ENCODE measurements at regions not wholly inside any gene's neighbourhood (a gene's known extent, or its start where the extent isn't known, plus 50 kb on each side); places are given as distances from the start of the nearest gene placed in this dataset.
"Not testable (repeated sequence)": the region's sequence is repeated elsewhere in the genome, so short reads cannot be mapped to it uniquely, and the experiment has no call there.

DNA sequence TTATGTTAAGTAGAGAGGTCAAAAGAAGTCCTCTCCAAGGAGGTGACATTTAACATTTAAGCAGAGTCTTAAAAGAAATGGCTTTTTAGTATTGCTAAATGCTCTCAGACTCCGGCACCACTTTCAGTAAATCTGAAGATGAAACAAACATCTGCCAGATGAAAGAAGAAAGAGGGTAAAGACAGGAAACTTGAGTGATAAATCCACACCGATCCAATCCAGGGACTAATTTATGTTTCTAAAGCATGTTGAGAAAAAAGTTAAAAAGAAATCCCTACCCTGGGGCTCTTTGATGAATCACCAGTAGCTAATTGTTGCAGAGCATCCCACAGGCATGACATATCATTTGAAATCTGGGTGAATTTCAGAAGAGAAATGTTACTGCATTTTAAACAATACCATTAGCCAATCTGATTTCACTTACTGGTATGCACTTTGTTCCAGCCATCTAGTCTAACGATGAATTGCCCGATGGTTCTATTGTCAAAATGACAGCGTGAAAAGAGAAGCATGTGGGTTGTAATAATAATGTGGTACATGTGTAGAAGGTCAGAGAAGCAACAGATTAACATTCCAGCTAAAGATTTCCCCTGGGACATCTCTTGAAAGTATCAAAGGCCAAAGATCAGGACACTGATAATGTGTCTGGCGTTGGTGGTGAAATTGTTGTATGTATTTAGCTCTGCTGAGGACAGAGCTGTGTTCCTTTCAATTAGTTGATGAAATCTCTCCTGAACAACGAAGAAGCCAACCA lies 485.7 kb downstream of the CSNK1G3 start:
- DNase-seq (ENCODE audit: low spot score) (no peak), ATAC-seq (ENCODE audit: insufficient number of reproducible peaks, low FRiP score, low read depth) (no peak)
- H3K9me3 ChIP-seq, result no peaks in the 10 kb centered on the region
- H3K27ac ChIP-seq, result no peak overlapping the region
- no peaks in the 10 kb centered on the region for H3K4me1 ChIP-seq (ENCODE audit: control insufficient read depth in 1 of 2, low read depth in 2 of 2)
- H3K36me3 ChIP-seq, result no peaks in the 10 kb centered on the region
- H3K4me3 ChIP-seq, result no peak overlapping the region
- H3K27me3 ChIP-seq (replicated peaks; ENCODE audit: insufficient read depth), result no peaks in the 10 kb centered on the region
- TF ChIP-seq, protein P1, sequence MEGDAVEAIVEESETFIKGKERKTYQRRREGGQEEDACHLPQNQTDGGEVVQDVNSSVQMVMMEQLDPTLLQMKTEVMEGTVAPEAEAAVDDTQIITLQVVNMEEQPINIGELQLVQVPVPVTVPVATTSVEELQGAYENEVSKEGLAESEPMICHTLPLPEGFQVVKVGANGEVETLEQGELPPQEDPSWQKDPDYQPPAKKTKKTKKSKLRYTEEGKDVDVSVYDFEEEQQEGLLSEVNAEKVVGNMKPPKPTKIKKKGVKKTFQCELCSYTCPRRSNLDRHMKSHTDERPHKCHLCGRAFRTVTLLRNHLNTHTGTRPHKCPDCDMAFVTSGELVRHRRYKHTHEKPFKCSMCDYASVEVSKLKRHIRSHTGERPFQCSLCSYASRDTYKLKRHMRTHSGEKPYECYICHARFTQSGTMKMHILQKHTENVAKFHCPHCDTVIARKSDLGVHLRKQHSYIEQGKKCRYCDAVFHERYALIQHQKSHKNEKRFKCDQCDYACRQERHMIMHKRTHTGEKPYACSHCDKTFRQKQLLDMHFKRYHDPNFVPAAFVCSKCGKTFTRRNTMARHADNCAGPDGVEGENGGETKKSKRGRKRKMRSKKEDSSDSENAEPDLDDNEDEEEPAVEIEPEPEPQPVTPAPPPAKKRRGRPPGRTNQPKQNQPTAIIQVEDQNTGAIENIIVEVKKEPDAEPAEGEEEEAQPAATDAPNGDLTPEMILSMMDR (IDR thresholded peaks at IDR 0.05), result no peak

DNA sequence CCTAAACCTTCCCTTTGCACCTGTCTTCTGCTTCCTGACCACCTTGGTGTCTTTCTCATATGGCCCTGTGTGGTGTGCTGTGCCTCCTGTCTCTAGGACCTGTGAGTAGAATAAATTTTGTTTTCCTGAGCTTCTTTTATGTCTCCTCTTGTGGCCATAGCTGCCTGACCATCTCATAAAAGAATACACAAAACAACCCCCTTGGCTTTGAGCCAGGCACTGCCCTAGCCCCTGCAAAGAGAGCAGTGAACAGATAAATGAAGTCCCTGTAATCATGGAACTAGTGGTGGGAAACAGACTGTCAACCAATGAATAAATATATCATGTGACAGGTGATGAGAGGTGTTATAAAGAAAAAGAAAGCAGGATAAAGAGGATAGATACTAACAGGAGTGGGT lies 485.1 kb downstream of the CSNK1G3 start:
- Histone ChIP-seq H3K4me3 (no peak overlapping the region), H3K36me3 (no peaks in the 10 kb centered on the region), H3K27me3 (replicated peaks; ENCODE audit: insufficient read depth) (no peaks in the 10 kb centered on the region), H3K9me3 (no peaks in the 10 kb centered on the region), H3K4me1 (ENCODE audit: control insufficient read depth in 1 of 2, low read depth in 2 of 2) (no peaks in the 10 kb centered on the region), H3K27ac (no peak overlapping the region)
- TF ChIP-seq, protein P1 (IDR thresholded peaks at IDR 0.05), result no peak
- ATAC-seq (ENCODE audit: insufficient number of reproducible peaks, low FRiP score, low read depth) (no peak), DNase-seq (ENCODE audit: low spot score) (no peak)

DNA sequence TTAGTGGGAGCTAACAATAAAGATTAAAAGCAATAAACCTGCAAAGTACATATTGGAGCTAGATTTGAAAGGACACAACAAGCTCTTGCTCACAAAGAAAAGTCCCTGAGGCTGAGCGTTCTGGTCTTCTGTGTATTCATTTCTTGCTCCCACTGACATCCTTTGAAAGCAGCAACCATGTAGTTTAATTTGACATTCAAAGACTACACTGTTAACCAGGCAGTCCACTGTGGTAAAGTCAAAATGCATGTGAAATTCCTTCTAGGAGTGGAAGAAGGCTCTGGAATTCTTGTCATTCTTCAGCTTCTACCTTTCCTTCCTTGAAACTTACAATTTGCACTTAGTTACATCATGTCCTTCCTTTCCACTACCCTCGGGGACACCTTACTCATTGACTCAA lies 480.7 kb downstream of the CSNK1G3 start:
- no peak overlapping the region for H3K27ac ChIP-seq
- H3K4me3 ChIP-seq, result no peak overlapping the region
- no peak for ATAC-seq (ENCODE audit: insufficient number of reproducible peaks, low FRiP score, low read depth)
- DNase-seq (ENCODE audit: low spot score), result no peak
- H3K36me3 ChIP-seq, result no peaks in the 10 kb centered on the region
- H3K9me3 ChIP-seq, result no peaks in the 10 kb centered on the region
- H3K4me1 ChIP-seq (ENCODE audit: control insufficient read depth in 1 of 2, low read depth in 2 of 2), result no peaks in the 10 kb centered on the region
- TF ChIP-seq, protein P1 (IDR thresholded peaks at IDR 0.05), result no peak
- no peaks in the 10 kb centered on the region for H3K27me3 ChIP-seq (replicated peaks; ENCODE audit: insufficient read depth)

DNA sequence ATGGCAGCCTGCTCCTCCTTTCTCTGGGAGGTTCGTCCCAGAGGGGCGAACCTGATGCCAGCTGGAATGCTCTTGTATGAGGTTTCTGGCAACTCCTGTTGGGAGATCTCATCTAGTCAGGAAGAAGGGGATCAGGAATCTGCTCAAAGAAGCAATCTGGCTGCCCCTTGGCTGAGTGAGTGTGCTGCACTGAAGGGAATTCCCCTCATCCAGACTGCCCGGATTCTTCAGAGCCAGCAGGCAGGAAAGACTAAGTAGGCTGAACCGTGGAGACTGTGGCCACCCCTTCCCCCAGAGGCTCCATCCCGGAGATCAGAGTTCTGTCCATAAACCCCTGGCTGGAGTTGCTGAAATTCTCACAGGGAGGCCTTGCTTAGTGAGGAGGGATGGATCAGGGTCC lies 476.0 kb downstream of the CSNK1G3 start:
- Histone ChIP-seq H3K4me3 (no peak overlapping the region), H3K4me1 (ENCODE audit: control insufficient read depth in 1 of 2, low read depth in 2 of 2) (no peaks in the 10 kb centered on the region), H3K36me3 (no peaks in the 10 kb centered on the region), H3K27me3 (replicated peaks; ENCODE audit: insufficient read depth) (no peaks in the 10 kb centered on the region), H3K9me3 (no peaks in the 10 kb centered on the region), H3K27ac (no peak overlapping the region)
- ATAC-seq (ENCODE audit: insufficient number of reproducible peaks, low FRiP score, low read depth) (no peak), DNase-seq (ENCODE audit: low spot score) (no peak)
- TF ChIP-seq, protein P1 (IDR thresholded peaks at IDR 0.05), result no peak

DNA sequence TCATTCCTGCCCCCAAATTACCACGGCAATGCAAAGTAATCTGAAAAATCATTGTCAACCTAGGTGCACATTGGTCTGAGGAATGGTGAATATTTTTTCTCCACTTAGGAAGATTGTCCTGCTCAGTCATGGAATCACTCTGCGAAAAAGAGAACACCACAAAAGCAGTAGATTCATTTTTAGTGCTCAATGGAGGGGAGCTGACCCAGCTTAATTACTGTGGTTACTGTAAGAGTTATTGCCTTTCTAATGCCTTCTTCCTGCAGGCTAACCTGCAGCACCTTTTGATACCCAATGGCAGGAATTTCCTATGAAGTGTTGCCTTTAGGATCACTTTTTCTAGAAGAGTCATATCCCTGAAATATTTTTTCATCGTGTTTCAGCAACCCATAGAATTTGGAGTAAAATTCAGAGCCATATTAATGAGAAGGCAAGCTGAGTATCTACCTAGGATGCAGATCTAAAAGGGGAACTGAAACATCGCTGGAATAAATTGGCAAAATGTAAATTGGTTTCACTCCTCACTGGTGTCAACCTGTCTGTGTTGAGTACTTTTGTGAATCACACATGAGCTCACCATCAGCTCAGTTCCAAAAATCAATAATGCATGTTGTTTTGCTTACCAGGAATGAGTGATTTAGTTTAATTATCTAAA lies 464.5 kb downstream of the CSNK1G3 start:
- Histone ChIP-seq H3K27me3 (replicated peaks; ENCODE audit: insufficient read depth) (no peaks in the 10 kb centered on the region), H3K4me3 (no peak overlapping the region), H3K4me1 (ENCODE audit: control insufficient read depth in 1 of 2, low read depth in 2 of 2) (no peaks in the 10 kb centered on the region), H3K9me3 (no peaks in the 10 kb centered on the region), H3K36me3 (no peaks in the 10 kb centered on the region), H3K27ac (no peak overlapping the region)
- TF ChIP-seq, protein P1 (IDR thresholded peaks at IDR 0.05), result no peak
- DNase-seq (ENCODE audit: low spot score) (no peak), ATAC-seq (ENCODE audit: insufficient number of reproducible peaks, low FRiP score, low read depth) (no peak)

DNA sequence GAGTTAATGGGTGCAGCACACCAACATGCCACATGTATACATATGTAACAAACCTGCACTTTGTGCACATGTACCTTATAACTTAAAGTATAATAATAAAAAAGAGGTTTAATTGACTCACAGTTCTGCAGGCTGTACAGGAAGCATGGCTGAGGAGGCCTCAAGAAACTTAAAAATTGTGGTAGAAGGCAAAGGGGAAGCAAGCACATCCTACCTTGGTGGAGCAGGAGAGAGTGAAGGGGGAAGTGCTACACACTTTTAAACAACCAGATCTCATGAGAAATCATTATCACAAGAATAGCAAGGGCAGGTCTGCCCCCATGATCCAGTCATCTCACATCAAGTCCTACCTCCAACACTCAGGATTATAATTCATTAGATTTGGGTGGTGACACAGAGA lies 463.5 kb downstream of the CSNK1G3 start:
- H3K36me3 ChIP-seq; H3K27ac ChIP-seq; H3K4me3 ChIP-seq; H3K4me1 ChIP-seq (ENCODE audit: control insufficient read depth in 1 of 2, low read depth in 2 of 2); H3K9me3 ChIP-seq; ATAC-seq (ENCODE audit: insufficient number of reproducible peaks, low FRiP score, low read depth); H3K27me3 ChIP-seq (replicated peaks; ENCODE audit: insufficient read depth); DNase-seq (ENCODE audit: low spot score): not testable (repeated sequence)

All from thoracic aorta (tissue), 2 donors.